SK-N-MC (cell line): ENCODE measurements at regions not wholly inside any gene's neighbourhood (a gene's known extent, or its start where the extent isn't known, plus 50 kb on each side); places are given as distances from the start of the nearest gene placed in this dataset.

Experiments used
- EZH2 ChIP-seq: fragments of 200-600 bp; sonication (generic); IDR thresholded peaks from one replicate; pipeline ENCODE4 v1.6.1; 2017; ENCODE audit warnings: antibody characterized with exemption
- POLR2AphosphoS5 ChIP-seq: IDR thresholded peaks from 2 replicates; pipeline ENCODE4 v1.6.1; 2012; ENCODE audit warnings: mild to moderate bottlenecking, low read depth, low read length, borderline replicate concordance

DNA sequence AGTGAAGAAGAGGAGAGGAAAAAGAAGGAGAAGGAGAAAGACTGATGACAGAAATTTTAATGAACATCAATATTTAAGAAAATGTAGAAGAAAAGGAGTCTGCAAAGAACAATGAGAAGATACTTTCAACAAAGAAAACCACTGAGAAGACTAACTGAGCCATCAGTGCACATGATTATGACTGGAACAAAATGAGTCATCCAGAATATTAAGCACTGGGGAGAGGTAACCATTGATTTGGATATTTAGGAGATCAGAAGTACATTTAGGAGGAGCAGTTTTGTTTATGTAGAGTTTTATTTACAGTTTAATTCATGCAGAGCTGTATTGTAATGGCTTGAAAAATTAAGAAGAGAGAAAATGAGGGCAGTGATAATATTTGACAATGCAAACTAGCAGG lies 159.1 kb downstream of the C12orf50 start:
- TF ChIP-seq POLR2AphosphoS5 (no peak), EZH2 (no peak)
